HG02678 (cell line): ENCODE measurements at regions not wholly inside any gene's neighbourhood (a gene's known extent, or its start where the extent isn't known, plus 50 kb on each side); places are given as distances from the start of the nearest gene placed in this dataset.

Source experiments
- ATAC-seq: cut with Tn5 transposase; IDR thresholded peaks from one replicate; pipeline ENCODE4 v1.9.1; 2021; ENCODE audit warnings: mild to moderate bottlenecking, moderate library complexity; ENCODE audit not compliant: unreplicated experiment

DNA sequence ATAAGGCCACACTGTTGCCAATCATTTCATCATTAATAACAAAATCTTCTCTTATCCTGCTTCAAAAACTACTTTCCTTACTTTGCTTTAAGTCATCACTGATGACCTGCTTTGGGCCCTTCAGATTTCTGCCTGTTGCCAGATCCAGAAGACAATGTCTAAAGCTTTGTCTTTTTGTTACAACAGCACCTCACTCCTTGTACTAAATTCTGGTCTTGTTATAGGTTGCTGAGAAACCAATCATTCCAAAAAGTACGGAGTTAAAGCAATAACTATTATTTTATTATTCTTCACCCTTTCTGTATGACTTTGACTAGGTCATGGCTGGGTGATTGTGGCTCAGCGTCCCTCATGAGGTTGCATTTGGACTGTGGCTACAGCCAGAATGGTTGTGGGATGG lies 633.5 kb downstream of the PTPRU start:
- ATAC-seq, result no peak

DNA sequence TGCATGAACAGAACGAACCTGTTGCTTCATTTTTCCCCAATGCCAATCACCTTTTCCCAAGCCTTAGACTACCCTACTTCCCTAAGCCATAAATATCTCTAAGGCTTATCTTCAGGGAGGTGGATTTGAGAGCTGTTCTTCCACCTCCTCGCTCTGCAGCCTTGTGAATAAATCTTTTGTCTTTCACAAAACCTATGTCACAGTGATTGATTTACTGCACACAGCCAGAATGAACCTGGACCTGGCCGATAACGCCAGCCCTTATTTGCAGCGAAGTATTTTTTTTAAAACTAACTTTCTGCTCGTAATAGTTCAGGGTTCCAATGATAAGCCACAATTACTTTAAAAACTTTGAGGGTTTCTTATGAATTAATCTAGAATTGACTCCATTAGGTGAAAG lies 632.6 kb downstream of the PTPRU start:
- no peak for ATAC-seq

DNA sequence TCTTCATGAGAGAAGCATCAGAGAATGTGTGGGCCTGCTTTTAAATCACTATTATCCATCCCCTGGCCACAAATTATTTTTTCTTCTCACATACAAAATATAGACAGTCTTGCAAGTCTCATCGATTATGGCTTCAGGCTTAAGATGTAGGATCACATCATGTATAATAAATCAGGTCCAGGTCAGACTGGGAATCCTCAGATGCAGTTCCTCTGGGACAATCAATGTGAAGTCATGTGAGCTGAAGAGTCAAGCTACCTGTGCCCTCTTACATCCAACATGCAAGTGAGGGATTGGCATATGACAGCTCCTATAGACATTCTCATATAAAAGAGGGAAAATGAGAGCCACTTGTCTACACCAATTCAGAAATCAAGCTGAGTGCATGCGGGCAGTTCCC lies 631.8 kb downstream of the PTPRU start:
- no peak for ATAC-seq

DNA sequence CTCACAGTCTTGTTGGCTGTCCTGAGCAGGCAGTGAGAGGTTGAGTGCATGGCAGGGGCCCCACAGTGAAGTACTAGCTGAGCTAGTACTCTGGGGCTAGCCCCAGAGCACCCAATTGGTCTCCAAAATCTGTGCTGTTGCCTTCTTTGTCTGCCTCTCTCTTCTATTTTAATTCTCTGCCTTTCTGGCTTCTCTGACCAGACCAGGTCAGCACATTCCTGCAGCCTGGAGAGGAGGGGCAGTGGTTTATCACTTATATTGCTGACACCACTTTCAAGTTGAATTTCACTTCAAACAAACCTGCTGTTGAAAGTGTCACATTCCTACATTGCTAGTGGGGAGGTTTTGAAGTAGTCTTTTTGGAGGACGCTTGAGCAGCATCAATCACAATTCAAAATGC lies 628.7 kb downstream of the PTPRU start:
- ATAC-seq, result no peak

DNA sequence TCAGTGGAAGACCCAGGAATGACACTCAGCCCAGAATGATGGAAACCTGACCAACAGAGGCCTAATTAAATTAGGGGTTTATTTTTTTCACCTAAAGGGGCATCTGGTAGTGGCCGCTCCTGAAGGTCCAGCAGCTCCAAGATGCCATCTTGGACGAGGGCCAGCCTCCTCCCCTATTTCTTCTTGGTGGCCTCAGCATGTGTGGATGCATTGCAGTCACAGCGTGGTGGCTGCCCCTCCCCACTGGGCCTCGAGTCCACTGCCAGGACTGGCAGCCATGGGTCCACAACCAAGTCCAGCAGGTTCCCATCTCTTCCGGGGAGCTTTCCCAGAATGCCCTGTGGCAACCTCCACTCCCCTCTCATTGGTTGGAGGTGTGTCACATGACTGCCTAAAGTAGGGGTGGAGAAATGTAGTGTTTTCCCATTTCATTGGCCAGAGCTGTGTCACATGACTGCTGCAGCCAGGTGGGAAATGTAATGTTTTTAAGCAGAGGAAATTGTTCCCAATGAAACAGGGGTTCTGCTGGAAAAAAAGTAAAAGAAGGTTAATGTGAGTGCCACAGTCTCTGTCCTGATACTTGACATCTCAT lies 628.2 kb downstream of the PTPRU start:
- ATAC-seq, result no peak

DNA sequence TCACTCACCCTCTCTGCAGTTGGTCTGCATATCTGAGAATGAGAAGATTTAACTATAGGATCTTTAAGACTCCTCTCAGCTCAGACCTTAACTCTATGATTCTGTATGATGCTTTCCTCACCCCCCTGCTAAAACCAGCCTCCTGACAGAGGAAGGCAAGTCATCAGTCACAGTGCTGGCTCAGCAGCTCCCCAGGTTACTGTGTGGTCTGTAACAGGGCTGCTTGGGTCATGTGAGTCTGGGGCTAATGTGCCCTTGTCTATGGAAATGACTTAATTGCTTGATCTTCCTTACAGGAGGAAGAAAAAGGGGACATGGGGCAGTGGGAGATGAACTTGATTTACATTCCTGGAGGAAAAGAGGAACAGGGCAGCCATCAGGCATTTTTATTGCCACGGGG lies 625.6 kb downstream of the PTPRU start:
- ATAC-seq, result no peak

DNA sequence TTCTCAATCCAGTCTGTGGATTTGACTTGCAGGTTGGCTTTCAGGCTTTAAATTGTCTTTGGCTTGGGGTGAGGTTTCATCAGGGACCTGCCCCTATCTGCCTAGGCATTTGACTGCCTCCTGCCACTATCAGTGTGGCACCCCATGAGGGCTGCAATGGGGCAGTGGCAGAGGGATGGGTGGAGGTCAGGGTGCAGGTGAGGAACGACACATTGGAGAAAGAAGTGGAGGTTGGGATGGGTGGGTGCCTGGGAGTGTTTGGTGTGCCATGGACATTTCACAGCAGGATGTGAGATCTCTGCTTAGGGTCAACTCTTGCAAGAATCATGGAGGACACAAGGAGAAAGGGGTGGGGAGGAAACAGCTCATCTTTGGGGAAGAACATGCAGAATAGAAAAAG lies 625.1 kb downstream of the PTPRU start:
- ATAC-seq, result no peak

DNA sequence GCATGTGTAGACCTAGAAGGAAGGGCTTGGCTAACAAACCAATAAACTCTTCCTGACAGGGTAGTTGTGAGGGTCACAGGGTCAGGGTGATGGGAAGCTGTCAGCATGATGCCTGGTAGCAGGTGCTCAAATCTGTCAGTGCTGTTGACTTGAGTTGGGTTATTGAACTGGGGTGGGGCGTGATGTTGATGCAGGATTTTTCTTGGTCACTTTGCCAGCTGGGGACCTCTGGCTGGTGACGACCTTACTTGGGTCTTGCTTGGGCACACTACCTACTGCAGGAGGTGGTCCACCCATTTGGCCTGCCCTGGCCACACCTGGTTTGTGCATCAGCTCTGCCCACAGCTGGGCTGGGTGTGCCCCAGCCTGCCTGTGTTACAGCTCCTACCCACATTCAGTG lies 624.4 kb downstream of the PTPRU start:
- no peak for ATAC-seq

DNA sequence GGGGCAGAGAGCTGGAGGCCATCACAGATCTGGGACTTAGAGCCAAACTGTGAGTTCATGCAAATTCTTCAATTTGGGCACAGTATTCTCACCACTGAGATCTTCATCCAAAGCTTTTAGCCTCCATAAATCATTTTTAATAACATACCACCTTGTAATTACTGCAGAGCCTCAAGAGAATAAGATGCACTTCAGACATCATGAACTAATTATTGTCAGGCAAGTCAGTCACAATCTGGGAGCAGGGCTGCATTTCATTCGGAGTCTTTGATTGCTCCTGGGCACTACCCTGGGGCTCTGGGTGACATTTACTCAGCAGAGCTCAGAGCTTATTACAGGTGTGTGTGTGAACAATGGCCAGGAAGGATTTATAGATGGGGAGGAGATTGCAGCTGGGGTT lies 623.7 kb downstream of the PTPRU start:
- no peak for ATAC-seq

DNA sequence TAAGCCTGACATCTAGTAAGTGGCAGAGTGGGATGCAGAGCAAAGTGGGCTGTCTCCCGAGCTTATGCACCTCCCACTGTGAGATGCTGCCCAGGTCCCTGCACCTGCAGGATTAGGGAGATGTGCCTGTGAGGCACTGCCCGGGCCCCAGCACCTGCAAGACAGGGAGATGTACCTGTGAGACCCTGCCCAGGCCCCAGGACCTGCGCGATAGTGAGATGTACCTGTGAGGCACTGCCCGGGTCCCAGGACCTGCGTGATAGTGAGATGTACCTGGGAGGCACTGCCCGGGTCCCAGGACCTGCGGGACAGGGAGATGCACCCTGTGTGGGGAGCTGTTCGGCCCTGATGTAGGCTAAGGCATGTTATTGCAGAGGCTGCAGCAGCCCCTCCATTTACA lies 622.8 kb downstream of the PTPRU start:
- ATAC-seq, result no peak

DNA sequence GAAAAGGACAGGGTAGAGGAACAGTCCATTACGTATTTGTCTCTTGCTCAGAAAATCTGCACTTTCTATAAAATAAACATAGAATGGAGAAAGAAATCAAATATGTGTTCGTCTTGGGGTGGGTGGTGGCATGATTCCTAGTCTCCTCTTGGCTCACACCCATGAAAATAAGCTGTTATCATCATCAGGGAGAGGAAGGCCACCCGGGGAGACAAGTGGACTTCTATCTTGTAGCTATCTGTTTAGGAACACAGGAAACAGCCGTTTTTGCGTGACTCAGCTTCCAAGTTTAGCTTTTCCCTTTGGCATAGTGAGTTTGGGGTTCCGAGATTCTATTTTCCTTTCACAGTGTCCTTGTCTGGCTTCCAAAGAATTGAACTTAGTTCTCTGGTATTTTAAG lies 622.3 kb downstream of the PTPRU start:
- no peak for ATAC-seq

DNA sequence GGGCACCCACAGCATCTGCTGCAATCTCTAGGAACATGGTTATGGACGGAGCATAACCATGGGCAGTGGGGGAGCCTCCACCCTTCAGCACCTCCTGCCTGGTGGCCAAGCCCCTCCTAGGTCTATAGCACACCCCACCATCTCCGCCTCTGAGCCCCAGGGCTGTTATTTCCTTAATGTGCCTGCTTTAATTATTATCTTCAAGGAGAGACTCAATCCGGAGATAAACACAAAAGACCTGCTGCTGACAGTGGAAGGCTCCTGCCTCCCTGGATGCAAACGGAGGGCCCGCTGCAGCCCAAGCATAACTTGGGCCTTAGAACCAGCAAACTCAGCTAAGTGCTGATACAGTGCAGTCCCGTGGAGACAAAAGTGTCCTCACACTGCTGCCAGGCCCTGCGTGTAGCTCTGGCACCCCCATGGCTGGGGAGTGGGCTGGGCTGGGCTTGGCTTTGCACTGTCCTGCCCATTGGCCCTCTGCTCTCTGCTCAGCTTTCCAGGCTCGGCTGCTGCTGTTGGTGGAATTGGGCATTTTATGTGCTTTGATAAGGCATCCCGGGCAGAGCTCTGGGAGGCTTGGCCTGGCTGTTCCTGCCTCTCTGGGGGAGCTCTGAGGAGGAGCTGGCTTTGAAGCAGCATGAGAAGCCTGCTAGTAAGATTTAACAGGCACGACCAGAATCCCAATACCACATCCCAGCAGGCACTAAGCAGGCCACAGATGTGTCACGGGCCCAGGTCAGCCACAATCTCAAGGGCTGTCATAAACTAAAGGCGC lies 620.2 kb downstream of the PTPRU start:
- ATAC-seq, result no peak

DNA sequence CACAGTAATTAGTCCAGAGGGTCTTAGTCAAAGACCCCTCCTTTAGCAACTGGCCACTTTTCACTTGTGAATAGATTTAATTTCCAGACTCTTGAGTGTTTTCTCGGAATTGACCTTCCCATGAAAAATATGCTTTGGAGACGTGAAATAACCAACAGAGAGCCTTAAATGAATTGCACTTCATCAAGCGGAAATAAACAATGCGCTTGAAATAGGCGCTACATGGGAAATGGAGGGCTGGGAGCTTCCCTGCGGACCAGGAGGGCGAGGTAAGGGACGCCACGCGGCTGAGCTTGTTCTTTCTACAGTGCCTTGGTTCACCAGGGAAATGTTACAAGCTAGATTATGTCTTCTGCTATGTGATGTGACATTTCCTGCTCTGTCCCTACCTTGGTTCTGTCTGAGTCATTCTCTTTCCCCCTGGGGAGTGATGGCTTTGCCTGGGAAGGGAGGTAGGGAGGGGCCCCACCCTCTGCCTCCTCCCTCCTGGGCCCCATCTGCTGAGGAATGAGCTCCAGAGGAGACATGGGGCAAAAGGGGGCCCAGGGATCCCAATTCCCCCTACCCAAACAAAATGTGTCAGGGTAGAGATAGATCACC lies 619.3 kb downstream of the PTPRU start:
- ATAC-seq, result no peak

DNA sequence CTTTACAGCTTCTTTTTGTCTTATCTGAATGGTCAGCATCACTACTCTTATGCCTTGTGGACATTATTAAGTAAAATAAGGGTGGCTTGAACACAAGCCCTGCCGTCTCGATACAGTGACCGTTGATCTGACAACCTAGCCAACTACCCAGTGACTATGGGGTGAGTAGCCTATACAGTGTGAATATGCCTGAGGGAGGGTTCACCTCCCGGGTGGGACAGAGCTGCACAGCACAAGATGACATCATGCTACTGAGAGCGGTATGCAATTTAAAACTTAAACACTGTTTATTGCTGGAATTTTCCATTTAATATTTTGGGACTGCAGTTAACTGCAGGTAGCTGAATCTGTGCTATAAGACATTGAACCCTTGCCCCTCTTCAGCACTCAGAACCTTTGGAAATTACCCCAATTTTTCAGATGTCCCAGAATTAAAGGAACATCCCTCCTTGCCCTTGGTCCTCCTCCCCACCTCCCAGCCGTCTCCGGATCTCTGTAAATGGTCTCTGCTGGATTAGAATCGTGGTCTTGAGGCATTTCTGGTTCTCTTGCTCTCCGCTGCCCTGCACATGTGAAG lies 618.5 kb downstream of the PTPRU start:
- ATAC-seq, result no peak

DNA sequence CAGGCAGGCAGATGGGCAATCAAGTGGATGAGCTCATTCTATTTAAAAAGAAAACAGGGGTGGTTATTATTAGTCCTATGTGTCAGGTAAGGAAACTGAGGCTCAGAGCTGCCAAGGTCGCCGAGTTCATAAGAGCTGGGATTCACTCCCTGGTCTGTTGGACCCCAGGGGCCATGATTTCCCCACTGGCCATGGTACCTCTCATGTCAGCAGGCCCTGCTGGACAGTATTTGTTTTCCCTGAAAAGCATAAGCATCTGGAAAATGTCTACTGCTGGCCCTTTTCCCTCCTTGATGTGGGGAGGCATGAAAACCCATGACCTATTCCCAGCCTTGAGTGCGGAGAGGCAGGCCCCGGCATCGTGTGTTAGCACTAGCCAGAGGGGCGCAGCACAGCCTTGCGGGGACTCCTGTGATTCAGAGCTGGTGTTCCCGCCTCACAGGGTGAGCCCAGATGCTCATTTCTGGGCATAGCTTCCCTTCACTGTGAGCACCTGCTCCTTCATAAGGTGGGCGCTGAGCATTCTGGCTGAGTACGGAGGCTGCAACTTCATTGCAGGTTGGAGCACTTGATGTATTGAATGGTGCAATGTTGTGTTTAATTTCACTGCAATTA lies 617.5 kb downstream of the PTPRU start:
- ATAC-seq, result no peak

DNA sequence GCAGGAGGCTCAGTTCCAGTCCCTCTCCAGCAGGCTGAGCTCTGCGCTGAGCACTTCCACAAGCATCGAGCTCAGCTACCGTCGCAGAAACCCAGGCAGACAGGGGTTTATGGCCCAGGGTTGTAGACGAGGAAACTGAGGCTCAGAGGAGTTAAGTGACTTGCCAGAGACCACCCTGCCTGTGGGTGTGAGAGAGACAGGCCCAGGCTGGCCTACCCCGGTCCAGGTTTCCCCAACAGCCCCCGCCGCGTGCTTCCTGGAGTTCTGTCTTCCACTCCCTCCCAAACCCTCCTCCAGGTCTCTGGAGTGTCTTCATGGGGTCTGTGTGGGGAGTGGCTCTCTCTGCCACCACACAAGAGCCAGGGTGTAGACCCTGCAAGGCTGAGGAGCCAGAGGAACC lies 615.9 kb downstream of the PTPRU start:
- ATAC-seq, result no peak

DNA sequence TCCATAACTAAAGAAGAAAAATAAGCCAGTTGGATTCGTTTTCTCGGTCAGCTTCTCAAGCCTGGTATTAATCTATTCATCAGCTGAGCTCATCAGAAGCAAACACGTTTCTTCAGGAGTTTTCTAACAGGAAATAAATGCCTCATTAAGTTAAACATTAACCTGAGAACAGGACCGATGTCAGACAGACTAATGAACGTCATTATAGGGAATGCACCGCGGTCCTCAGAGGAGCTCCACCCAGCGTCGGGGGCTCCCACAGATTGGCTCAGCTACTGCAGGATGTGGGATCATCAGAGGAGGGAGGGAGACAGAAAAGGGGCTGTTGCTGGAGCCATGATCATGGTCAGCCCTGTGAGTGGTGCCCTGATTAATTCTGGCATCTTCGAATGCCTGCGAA lies 615.4 kb downstream of the PTPRU start:
- ATAC-seq, result no peak

DNA sequence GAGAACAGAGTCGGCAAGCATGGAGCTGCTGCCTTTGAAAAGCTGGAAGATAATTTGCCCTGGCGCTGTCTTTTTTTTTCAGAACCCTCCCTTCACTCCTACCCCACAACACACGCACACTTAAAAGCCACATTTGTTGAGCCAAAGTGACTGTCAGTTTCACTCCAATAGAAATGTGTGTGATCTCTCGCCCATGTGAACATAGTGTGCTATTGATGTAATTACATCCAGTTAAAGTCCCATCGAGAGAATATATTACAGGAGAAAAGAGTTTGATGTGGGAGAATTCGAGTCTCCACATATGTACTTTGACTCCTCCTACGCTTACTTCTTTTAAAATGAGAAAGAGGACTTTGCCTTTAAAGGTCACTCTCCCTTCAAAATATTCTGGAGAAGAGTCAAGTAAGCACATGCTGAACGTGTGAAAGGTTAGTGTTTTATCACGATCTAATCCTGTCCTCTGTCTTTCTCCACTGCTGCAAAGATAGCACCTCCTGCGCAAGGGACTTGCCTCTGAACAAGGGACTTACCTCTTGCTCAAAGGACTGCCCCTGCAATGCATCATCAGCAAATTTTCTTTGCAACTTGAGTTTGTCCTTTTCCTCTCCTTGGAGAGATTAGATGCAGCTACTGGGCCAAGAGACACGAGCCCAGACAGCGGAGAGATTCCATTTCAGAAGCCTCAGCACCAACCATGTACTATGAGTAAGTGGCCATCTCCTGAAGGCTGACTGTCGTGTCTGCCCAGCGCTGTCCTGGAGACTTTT lies 613.9 kb downstream of the PTPRU start:
- no peak for ATAC-seq

DNA sequence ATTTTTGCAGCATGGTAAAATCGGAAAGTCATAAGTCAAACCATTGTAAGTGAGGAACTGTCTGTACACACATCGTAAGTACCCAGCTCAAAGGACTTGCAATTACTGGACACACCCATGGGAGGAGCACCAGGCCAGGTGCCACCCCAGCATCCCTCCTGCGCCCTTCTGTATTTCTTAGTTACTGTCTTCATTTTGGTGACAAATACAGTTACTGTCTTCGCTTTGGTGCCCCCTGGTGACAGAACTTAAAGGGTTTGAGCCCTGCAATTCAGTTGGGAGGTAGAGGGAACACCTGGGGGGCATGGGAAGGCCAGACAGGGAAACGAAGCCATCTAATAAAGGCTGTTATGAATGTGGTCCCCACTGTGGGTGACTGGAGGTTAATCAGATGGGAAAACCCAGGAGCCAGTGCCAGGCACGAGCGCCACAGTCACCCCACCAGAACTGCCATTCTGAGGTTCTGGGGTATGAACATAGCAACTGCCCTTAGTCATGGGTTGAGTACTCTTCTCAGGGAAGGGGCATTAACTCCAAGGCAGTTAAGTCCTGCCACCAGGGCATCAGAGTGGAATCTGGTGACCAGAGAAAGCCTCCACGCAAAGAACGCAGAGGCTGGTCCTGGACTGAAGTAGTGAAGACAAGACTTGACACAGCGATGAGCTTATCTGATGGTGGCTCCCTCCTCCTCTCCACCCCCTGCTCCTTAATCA lies 612.9 kb downstream of the PTPRU start:
- no peak for ATAC-seq

DNA sequence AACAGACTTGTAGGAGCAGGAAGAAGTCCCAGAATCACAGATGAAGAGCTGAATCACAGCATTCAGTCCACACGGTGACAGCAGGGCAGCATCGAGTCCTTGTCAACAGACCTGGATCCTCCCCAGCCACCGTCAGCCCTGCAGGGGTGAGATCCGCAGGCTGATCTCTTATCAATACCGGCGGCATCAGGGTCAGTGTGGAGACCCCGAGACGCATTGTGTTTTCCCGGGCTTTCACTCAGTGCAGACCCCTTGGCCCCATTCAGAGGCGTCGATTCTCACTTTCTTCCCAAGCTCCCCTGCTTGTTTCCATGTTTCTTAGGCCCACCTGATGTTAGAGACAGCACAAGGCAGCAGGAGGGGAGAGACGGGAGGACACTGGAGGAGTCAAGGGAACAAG lies 609.6 kb downstream of the PTPRU start:
- no peak for ATAC-seq
